Fibroblast of skin of right biceps (primary cell): ENCODE measurements at regions not wholly inside any gene's neighbourhood (a gene's known extent, or its start where the extent isn't known, plus 50 kb on each side); places are given as distances from the start of the nearest gene placed in this dataset.
"Not testable (repeated sequence)": the region's sequence is repeated elsewhere in the genome, so short reads cannot be mapped to it uniquely, and the experiment has no call there.

ENCODE experiments used
- DNase-seq: peaks from one replicate; pipeline ENCODE4 v3.0.0-alpha.2; 2013

- DNase-seq: no peak
Observed at GRCh38 chr4:112061207-112061817, 83.9 kb upstream of the FAM241A start.

- DNase-seq: no peak
Observed at GRCh38 chr4:112063260-112063659, 82.0 kb upstream of the FAM241A start.

- peak; percentile 31 for DNase-seq
Observed at GRCh38 chr4:112069110-112069509, 76.1 kb upstream of the FAM241A start.

- no peak for DNase-seq
Observed at GRCh38 chr4:112073181-112073580, 72.1 kb upstream of the FAM241A start.

GRCh38 chr4:112075129-112075753, 70.0 kb upstream of the FAM241A start:
- peak; percentile 75 for DNase-seq

- no peak for DNase-seq
Observed at GRCh38 chr4:112075906-112076305, 69.3 kb upstream of the FAM241A start.

GRCh38 chr4:112076919-112077608, 68.2 kb upstream of the FAM241A start:
- no peak for DNase-seq

GRCh38 chr4:112077743-112078142, 67.5 kb upstream of the FAM241A start:
- no peak for DNase-seq

GRCh38 chr4:112082954-112083586, 62.2 kb upstream of the FAM241A start:
- peak; percentile 93 for DNase-seq

GRCh38 chr4:112083587-112084347, 61.5 kb upstream of the FAM241A start:
- peak; percentile 35 for DNase-seq

GRCh38 chr4:112085156-112086035, 59.9 kb upstream of the FAM241A start:
- DNase-seq: peak; percentile 24

GRCh38 chr4:112086036-112086434, 59.2 kb upstream of the FAM241A start:
- no peak for DNase-seq

GRCh38 chr4:112086661-112087060, 58.6 kb upstream of the FAM241A start:
- DNase-seq: not testable (repeated sequence)

GRCh38 chr4:112092330-112092729, 52.9 kb upstream of the FAM241A start:
- DNase-seq: not testable (repeated sequence)

GRCh38 chr4:112093636-112094202, 51.5 kb upstream of the FAM241A start:
- no peak for DNase-seq

- DNase-seq: no peak
Observed at GRCh38 chr4:112094330-112094729, 50.9 kb upstream of the FAM241A start.
